VCaP (cell line): ENCODE measurements at regions not wholly inside any gene's neighbourhood (a gene's known extent, or its start where the extent isn't known, plus 50 kb on each side); places are given as distances from the start of the nearest gene placed in this dataset.

ENCODE experiments used
- H3K27ac ChIP-seq: fragments of 450-650 bp; 2 replicates; pipeline ENCODE4 v1.5.1; 2017
- TF ChIP-seq, protein P1 (sequence below): fragments of 450-650 bp; conservative IDR thresholded peaks from 2 replicates; pipeline ENCODE4 v1.5.1; 2017; ENCODE audit warnings: mild to moderate bottlenecking, moderate library complexity

GRCh38 chr3:159852821-159853505 is 135.7 kb upstream of the IL12A start:
- no peak overlapping the region for H3K27ac ChIP-seq

GRCh38 chr3:159853506-159853864 is 135.2 kb upstream of the IL12A start:
- no peak overlapping the region for H3K27ac ChIP-seq

More at GRCh38 chr3:159852821-159853505, 135.7 kb upstream of the IL12A start:
- TF ChIP-seq, protein P1, sequence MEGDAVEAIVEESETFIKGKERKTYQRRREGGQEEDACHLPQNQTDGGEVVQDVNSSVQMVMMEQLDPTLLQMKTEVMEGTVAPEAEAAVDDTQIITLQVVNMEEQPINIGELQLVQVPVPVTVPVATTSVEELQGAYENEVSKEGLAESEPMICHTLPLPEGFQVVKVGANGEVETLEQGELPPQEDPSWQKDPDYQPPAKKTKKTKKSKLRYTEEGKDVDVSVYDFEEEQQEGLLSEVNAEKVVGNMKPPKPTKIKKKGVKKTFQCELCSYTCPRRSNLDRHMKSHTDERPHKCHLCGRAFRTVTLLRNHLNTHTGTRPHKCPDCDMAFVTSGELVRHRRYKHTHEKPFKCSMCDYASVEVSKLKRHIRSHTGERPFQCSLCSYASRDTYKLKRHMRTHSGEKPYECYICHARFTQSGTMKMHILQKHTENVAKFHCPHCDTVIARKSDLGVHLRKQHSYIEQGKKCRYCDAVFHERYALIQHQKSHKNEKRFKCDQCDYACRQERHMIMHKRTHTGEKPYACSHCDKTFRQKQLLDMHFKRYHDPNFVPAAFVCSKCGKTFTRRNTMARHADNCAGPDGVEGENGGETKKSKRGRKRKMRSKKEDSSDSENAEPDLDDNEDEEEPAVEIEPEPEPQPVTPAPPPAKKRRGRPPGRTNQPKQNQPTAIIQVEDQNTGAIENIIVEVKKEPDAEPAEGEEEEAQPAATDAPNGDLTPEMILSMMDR = no peak

DNA sequence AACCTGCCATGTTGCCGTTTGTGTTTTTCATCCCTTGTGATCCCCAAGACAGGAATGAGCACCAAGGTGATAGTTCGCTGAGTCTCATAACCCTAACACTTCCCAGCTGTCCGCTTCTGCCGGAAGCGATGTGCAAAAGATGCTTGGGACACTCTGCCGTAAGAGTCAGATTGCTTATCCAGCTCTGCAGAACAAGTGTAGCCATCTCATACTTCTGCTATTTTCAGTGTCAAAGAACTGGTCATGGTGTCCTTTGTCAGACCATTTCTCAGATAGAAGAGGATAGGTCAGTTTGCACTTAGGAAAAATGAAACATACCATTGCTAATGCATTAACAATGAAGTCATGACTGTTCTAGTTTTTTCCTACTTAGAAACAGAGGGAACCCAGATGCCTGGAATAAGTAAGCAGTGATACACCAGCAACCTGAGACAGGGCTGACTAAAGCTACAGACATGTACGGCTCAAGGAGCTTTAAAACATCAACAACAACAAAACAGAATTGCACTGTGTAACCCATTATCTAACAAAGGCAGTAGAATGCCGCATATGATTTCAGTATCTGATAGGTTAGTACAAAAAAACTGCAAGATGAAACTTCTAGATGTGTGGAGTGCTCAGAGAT is 134.0 kb upstream of the IL12A start:
- TF ChIP-seq, protein P1 = no peak
- no peak overlapping the region for H3K27ac ChIP-seq

More at GRCh38 chr3:159853506-159853864, 135.2 kb upstream of the IL12A start:
- TF ChIP-seq, protein P1 = no peak

GRCh38 chr3:159855599-159856346 is 132.9 kb upstream of the IL12A start:
- TF ChIP-seq, protein P1 = no peak
- H3K27ac ChIP-seq = no peak overlapping the region

DNA sequence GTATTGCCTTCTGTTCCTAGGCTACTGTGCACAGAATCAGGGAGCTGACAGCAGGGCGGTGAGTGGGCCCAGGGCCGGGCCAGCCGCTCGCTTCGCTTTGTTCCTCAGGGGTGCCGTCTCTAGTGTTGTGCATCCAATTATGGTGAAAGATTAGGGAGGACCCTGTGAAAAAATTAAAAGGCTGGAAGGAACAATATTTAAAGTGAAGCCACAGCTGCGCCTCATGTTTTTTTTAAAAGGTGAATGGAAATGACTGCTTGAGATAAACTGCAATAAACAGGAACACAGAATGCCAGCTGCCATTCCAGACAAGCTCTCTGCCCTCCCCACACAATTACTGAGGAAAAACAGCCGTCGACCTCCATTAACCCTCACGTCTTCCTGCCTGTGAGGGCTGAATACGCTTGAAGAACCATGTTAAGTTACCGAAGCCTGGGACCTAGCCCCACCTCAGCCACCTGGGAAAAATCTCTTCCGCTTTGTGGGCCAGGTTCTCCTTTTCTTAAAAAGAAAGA is 132.0 kb upstream of the IL12A start:
- TF ChIP-seq, protein P1 = no peak
- H3K27ac ChIP-seq = no peak overlapping the region

DNA sequence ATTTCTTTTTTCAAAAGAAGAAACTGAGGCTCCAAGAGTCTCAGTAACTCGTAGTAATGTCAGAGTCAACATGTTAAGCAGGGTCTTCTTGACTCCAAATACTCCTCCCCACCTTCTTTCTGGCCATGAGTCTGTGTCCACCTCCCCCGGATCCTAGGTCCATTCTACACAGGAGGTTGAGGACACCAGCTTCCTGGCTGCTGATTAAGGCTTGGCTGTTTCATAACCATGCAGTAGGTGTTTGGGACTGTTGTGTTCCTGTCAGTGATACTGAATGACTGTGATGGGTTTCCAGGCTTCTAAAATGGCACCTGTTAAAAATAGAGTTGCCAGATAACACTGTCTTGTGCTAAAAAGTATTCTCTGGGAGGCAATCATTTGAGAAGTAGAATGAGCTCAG is 130.8 kb upstream of the IL12A start:
- TF ChIP-seq, protein P1 = no peak
- H3K27ac ChIP-seq = no peak overlapping the region

- TF ChIP-seq, protein P1 = no peak
- no peak overlapping the region for H3K27ac ChIP-seq
Measured at GRCh38 chr3:159858650-159859049, 130.0 kb upstream of the IL12A start.
